ENCODE measurements at regions not wholly inside any gene's neighbourhood (a gene's known extent, or its start where the extent isn't known, plus 50 kb on each side); places are given as distances from the start of the nearest gene placed in this dataset.
"Not testable (repeated sequence)": the region's sequence is repeated elsewhere in the genome, so short reads cannot be mapped to it uniquely, and the experiment has no call there.

DNA sequence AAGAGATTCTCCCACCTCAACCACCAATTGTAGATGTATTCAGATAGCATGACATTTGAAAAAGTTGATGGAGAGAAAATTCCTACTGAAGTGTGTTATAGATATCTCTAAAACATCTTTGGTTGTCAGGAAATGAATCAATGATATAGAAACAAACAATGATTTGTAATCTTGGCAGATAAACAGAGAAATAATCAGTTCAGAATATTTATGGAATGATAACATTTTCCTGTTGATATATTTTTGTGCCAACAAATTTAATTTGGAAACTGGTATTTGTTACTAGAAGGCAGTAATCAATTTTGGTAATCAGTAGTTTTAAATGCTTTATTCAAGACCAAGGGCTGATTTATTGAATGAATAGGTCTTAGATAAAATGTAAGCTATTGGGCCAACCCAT is 695.6 kb downstream of the USP25 start:
- DNase-seq, result no peak

DNA sequence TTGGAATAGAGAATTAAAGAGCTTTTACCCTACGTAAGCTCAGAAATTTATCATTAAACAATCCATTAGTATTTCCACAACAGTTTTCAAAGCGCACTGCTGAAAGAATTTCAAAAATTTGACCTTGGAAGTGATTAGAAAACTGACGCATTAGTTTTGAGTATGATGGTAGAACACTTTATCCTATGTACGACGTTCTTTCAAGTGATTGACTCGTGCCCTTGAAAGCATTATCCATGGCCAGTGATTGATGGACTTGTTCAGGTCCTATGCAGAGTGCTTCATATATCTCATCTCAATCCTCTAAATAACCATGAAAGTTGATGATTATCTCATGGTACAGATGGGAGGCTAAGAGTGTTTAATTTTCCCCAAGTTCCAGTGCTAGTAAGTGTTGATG is 697.2 kb downstream of the USP25 start:
- DNase-seq, result no peak

DNA sequence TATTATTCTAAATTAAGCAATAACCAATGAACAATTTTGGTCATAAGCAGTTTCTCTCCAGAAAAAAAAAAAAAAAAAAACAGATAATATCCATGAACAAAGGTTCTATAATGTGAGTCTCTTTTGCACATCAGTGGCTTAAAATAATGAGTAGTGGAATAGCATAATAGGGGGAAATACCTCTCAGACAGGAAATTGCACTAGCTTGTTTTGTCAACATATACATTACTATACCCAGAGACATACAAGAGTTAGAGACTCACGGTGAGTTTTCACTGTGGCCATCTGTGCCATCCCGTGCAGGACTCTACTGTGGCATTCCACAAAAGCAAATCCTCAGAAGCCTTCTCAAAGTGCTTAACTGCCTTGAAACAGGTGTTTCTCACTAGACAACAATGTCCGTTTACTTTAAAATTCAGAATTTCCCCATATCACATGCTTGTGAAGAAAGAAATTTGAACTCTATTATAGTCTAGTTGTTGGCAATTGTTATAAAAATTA is 697.9 kb downstream of the USP25 start:
- DNase-seq, result no peak

DNA sequence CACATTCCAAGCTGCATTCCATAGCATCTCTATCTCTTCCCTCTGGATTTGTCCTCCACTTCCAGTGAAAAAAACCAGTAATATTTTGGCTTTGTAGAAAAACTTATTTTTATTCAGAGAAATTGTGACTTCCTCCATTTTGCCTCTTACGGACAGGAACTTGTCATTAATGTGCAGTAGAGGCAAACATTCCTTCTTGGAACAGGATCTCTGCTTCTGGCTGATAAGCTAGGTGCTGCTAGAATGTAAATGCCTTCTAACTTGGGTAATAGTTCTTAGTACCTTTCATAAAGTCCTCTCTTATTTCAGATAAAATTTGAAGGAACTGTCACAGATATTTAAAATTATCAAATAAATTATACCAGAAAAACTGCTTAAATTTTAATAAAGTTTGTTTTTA is 707.8 kb downstream of the USP25 start:
- no peak for DNase-seq

DNA sequence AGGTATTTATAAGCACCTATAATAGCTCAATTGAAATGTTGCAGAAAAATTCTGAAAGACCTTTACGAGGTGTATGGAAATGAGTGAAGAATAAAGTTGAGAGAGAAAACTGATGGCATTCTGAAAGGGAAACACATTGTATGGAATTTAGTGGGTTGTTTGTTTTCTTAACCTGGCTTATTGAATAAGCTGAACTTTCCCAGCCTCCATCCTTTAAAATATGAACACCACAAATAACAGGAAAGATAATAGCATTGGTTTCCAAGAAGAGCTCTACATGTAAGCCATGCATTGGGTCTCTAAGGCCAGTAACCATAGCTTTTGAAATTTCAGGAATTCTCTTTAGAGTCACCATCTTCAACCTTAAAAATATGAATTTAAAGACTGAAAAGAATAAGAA is 709.0 kb downstream of the USP25 start:
- no peak for DNase-seq

DNA sequence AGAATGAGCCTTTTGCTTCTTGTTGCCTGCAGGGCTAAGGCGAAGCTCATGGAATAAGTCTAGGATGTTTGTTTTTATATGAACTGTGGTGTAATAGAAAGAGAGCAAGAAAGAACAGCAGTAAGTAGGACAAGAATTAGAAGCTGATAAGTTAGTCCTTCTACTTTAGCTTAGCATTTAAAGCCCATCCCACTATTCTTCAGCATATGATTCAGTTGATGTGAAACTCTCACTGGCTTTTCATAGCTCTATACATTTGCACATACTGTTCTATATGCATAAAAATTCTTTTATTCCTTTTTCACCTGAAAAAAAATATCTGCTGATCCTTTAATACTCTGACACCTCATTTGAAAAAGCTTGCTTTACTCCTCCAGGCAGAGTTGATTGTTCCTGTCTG is 712.0 kb downstream of the USP25 start:
- no peak for DNase-seq

DNA sequence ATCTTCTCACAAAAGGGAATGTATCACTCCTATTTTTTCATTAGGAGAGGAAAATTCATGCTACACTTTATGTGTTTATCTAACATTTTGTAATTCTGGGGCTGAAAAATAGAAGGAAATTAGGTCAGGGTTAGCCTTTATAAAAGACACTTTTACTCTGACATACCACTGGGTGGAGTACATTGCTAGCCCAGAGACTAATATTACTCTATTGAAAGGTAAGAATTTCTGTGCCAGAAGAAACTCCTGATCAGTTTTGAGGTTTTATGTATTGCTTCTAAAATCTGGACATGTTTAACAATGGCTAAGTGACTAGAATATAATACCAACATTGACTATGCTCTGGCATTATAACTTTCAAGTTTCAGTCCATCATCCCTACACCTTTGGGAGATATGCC is 724.6 kb downstream of the USP25 start:
- no peak for DNase-seq

DNA sequence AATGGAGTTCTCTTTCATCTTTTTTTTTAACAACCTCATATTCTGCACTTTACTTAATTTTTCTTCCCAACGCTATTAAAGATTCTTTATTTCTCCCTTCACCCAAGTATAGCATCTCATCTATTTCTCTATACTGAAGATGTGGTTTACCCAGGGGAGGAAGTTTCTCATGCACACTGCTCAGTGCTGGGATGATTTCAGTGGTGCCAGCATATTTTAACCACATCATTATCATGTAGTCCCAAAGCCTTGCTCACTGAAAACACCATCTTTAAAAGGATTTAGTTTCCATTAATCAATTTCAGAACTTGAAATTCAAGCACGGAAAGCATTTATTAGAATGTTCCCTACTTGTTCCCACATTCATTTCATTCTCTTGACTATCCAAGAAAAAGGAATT is 725.7 kb downstream of the USP25 start:
- DNase-seq, result no peak

DNA sequence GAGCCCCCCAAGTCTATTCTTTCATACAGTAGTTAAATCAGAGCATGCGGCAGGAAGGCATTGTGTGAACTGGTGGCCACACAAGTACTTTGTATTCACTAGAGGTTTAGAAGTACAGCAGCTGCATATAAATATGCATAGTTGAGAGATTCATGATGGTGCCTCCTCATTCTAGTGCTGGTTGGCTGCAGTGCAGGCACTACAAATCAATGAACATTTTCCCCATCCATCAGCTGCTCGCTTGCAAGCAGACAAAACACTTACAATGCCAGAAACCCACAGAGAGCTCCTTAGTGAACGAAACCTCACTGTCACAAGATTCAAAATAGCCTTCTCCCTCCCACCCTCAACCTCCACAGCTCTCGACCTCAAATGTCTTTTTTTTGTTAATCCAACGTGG is 726.2 kb downstream of the USP25 start:
- DNase-seq, result no peak

DNA sequence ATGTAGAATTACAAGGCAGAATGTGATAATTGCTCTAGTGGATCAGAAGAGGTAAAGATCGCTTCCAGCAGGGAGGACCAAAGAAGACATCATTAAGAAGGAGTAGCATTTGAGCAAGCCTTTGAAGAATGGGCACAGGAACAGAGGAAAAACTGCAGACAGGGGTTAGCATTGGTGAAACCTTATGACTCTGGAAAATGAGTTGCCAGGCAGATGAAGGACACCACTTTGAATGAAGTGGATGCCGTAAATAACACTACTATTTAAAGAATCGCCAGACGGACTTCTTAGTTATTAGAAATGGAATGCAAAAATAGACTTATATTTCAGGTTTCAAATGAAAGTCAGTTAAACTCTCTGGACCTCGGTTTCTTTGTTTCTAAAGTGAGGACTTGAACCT is 727.7 kb downstream of the USP25 start:
- no peak for DNase-seq

DNA sequence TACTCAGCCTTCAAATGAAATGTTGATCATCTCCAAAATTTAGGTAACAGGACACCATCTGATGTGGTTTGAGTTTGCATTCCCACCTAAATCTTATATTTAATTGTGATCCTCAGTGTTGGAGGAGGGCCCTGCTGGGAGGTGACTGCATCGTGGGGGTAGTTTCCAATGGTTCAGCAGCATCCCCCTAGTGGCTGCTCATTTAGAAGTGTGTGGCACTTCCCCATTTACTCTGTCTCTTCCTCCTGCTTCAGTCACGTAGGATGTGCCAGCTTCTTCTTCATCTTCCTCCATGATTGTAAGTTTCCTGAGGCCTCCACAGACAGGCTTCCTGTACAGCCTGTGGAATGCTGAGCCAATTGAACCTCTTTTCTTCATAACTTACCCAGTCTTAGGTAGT is 731.2 kb downstream of the USP25 start:
- DNase-seq, result no peak

DNA sequence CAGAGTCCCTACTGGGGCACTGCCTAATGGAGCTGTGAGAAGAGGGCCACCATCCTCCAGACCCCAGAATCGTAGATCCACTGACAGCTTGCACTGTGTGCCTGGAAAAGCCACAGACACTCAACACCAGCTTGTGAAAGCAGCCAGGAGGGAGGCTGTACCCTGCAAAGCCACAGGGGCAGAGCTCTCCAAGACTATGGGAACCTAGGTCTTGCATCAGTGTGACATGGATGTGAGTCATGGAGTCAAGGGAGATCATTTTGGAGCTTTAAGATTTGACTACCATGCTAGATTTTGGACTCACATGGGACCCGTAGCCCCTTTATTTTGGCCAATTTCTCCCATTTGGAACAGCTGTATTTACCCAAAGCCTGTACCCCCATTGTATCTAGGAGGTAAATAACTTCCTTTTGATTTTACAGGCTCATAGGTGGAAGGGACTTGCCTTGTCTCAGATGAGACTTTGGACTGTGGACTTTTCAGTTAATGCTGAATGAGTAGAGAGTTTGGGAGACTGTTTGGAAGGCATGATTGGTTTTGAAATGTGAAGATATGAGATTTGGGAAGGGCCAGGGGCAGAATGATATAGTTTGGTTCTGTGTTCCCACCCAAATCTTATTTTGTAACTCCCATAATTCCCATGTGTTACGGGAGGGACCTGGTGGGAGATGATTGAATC is 734.6 kb downstream of the USP25 start:
- not testable (repeated sequence) for DNase-seq

DNA sequence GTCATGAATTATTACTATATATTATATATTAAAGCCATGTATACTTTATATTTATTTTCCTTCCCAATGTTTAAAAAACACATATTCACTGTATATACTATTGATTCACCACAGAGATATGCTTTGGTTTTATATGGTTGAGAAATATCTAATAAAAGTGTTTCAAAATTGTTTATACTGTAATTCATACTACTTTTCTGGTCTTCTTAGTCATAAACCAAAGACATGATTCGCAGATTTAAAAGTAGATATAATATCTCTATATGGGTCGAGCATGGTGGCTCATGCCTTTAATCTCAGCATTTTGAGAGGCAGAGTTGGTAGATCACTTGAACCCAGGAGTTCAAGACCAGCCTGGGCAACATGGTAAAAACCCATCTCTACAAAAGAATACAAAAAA is 738.4 kb downstream of the USP25 start:
- no peak for DNase-seq

DNA sequence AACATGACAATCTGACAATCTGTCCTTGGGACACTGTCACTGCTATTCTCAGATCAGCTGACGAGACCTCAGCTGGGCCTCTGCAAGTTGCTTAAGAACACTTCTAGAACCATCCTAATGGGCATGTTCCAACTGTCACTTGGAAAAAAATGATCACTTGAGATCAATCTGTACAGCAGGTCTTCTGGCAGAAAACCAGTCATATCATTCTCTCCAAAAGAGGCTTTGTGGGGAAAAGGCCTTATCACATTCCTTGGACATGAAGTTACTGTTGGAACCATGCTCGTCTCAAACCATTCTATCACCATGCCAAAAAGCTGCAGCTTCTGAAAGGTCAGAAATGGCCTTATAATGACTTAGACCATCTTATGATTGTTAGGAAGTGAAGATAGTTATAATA is 744.2 kb downstream of the USP25 start:
- no peak for DNase-seq

DNA sequence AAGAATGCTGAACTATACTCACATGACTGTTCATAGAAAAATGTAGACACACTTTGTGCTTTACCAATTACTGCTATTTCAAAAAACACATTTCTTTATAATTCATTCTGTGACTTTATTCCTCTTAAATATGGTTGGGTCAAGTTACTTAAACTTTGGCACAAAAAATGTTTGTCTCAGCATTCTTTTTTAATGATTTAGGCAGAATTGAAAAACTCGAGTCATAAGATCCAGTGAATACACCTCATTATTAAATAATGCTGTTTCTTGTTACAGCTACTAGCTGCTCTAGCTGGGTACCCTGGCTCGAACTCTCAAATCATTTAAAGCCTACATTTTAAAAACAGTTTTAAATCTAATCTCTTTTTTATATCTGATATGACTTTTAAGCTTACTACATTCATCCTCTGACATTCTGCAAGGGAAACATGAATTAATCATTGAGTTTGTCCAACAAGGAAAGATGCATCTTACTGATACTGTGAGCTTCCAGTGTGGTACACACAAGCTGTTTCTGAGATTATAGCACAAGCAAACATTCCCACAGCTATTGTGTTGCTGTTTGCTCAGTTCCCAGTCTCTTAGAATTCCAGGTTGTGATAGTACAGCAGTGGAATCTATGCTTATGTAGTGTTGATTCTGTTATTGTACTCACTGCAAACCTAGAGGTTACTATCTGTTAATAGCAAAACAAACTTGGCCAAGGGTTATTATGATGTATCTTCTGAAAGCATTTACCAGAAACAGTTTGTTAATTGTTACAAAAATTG is 746.5 kb downstream of the USP25 start:
- no peak for DNase-seq

DNA sequence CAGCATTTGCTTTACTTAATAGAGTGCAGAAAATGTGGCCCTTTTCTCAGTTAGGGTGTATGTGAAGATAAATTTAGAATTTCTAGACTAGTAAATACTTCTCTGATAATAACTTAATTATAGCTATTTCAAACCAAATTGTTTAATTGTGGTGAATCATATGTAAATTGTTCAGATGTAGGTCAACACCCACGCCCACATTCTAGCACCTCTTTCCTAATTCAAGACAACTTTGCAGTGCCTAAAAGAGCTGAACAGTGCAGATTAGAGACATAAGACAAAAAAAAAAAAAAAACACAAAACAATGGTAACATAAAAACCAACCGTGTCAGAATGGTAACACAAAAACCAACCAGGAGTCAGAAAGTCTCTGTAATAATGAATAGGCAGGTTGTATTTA is 758.3 kb downstream of the USP25 start:
- DNase-seq, result no peak

DNA sequence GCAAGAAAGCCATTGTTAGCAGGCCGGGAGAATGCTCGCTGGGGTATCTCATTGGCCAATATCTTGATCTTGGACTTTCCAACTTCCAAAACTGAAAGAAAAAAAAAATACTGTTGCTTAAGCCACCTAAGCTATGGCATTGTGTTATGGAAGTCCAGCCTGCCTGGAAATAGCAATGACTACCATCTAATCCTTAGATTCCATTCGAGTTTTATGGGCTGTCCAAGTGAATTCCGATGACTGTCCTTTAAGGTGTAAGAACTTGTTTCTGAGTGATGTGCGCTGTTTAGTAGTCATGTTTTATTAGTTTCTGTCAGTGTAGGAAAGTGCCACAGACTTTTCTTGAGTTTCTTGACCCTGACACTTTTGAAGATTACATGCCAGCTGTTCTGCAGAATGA is 762.6 kb downstream of the USP25 start:
- DNase-seq, result no peak

DNA sequence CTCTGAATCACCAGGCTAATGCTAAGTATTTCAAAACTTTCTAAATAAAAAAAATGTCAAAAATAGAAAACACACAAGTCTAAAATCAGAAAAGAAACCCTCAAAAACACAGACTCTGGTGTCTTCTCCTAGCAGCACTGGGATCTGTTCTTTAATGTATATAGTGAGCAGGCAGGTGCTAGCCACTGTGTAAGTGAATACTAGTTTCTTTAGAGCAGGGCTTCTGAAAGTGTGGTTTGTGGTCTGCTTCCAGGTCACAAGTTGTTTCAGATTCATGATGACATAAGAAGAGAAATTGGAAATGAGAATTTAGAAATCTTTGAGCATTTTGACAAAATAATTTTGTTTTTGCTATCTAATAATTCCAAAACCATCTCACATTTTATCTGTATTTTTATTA is 763.1 kb downstream of the USP25 start:
- DNase-seq, result no peak

DNA sequence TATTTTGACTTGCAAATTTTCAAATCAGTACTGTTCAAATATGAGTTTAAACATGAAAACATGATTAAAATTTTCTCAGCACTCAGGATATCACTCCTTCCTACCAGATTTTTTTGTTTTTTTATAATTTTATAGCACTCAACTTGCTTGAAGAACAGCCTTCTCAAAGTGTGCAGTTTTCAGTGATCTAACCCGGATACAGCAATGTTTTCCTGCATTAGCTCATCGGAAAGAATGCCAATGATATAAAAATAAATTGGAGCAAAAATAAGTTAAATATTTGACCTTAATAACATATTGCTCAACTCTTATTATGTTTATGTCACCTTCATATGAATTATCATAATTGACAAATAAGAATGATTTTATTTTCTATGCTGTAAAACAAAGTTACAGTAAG is 766.8 kb downstream of the USP25 start:
- DNase-seq, result no peak

DNA sequence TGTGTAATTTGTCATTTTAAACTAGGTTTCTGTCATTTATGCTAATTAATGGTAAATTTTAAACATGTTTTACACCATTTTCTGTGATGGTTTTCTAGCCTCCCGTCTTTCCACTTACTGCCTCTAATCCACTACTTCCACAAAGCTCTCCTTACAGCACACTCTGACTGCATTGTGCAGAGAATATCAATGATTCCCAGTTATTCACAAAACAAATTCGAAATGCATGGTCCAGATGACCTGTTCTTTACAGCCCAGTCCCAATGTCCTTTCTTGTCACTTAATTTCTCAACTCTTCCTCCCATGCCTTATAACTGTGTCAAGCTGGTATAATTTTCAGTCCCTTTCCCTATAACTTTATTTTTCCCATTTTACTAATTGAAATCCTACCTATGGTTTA is 770.5 kb downstream of the USP25 start:
- no peak for DNase-seq

DNA sequence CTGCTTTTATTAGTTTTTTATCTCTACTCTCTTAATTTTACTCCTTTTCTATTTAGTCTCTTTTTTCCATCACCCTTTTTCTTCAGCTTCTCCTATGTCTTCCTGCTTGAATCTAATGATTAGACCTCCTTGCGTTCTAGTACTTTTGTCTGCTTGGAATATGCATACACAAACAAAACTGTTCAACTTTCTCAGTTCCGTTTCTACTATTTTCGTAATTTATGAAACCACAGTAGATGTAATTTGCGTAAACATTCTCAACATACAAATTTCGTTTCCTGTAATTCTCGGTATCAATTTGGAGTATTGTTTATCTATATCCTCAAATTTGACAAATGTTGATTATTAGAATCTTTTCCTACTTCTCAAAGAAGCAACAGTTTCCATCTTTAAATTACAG is 772.5 kb downstream of the USP25 start:
- DNase-seq, result no peak

DNA sequence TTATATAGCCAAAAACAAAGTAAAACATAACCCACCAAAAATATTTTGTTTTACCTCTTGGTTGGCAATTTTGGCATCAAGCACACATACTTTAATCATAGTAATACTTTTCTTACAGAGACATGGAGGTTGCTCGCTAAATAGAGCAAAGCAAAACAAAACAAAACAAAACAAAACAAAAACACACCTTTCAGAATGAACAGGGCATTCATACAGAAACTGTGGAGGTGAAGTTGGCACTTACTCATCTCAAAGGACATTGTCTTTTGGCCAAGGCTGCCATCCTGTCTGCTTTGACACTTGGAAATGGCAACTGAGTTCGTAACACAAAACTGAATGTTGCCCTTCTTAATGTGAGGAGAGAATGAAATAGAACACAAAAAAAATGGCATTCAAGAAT is 773.1 kb downstream of the USP25 start:
- no peak for DNase-seq

DNA sequence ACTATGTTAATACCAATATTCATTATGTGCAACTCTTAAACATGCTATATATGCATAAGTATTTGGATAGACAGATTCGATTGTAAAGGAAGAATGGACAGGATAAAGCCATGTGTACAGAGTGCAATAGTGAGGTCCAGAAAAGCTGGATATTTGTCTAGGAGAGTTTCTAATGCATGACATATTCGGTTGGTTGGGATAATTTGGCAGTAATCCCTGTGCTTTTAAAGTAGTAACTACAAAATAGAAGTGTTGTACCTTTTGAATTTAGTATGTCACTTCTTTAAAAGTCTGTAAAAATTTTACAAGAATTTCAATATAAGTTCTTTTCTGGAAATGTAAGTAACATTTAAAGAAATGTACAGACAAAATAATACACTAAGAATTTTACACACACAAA is 774.5 kb downstream of the USP25 start:
- no peak for DNase-seq

DNA sequence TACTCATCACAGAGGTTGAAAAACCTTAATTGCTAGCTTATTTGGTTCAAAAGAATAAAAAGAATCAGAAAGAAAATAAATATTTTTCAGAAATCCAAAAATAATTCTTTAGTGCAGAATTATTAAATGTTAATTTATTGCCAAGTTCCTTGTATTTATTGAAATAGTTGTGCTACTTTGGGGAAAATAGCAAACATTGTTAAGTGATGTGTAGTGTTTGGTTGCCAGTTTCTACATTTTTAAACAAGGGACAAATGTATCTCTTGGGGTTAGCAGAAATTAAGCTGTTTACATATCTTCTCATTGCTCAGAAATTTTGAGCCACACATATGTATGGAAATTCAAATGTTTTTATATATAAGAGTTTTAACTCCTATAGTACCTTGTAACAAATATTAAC is 775.0 kb downstream of the USP25 start:
- DNase-seq, result no peak

DNA sequence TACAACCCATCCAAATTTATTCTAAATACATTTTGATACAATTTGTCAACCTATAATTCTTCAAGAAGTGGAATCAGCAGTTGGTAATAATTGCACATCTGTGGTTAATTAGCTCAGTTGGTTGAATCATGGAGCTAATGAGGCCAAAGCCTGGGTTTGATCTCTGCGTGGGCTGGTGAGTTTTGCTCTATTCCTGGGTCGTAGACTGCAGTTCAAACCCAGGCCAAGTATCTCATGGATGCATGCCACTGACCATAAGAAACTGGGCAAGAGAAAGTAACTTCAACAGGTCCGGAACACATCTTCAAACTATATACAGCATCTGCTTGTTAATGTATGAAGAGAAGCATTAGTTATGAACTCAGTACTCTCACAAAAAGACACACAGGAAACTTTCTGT is 779.7 kb downstream of the USP25 start:
- DNase-seq, result no peak
